Stimulated activated CD4-positive, alpha-beta T cell treated with anti-CD3 and anti-CD28 coated beads, TNF-alpha, amount 100 ng/mL, for 48 hours (primary cell): ENCODE measurements at regions not wholly inside any gene's neighbourhood (a gene's known extent, or its start where the extent isn't known, plus 50 kb on each side); places are given as distances from the start of the nearest gene placed in this dataset.

Experiments used
- DNase-seq, 3 donors: peaks; one replicate each; pipeline ENCODE4 v3.0.0-alpha.2; 2020; ENCODE audit warnings: low read depth in 3 of 3

DNA sequence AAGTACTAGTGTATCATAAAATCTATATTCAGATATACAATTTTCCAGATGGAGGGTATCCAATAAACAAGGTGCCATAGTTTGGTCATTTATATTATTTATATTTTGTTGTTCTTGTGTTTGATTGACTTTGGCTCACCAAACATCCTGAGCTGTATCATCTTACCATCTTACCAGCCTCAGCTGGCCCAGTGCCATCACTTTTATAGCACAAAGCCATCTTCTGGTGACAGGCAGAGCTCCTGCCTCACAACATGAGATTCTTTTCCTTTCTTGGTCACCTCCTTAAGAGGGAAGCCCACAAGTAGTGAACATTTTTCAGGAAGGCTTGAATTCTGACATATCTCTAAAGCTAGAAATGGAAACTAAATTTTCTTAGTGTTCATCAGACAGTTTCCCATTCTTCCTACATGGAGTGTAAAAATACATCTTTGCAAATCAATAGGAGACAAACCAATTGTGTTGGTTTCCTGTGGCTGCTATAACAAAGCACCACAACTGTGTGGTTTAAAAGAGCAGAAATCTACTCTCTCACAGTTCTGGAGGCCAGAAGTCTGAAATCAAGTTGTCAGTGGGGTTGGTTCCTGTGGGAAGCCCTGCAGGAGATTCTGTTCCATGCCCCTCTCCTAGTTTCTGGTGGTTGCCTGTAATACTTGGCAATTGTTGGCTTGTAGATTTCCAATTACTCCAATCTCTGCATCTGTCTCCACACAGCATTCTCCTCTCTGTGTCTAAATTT lies 341.8 kb downstream of the MAN2A1 start:
- no peak for DNase-seq

DNA sequence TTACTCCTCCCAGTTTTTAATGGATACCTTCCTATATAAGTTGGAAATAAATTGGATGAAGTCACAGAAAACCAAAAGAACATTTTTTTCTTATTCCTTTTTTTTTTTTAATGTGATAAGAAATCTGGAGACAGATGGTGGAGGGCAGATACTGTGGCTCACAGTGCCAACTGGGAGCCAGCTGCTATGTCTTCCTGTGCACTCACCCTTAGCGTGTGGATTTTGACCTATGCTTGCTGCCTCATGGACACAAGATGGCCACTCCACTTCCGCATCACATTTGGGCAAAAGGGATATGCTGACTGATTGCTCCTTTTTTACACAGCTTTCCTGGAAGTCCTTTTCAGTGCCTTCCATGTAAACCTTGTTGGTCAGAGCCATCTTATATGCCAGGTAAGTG lies 342.6 kb downstream of the MAN2A1 start:
- no peak for DNase-seq

DNA sequence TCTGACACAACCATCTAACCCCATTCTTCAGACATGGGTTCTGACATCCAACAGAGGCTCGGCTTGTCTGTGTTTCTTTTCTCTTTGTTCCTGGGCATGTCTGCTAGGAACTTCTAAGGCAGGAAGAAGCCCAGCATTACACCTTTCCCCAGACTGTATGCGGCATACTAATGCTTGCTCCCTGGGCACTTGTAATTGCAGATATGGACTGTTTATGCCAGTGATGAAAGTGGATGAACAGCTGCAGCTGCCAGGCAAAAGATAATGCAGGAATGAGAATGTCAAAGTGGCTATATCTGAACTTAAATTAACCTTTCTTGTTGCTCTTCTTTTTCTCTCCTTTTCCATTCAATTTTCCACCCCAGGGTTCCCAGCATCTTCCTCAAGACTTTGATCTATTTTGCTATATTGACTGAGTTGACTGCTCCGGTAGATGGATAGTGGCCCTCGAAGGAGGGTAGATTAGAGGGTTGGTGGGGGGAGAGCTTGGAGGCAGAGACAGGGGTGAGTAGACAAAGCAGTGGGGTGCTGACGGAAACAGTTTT lies 344.4 kb downstream of the MAN2A1 start:
- no peak for DNase-seq

DNA sequence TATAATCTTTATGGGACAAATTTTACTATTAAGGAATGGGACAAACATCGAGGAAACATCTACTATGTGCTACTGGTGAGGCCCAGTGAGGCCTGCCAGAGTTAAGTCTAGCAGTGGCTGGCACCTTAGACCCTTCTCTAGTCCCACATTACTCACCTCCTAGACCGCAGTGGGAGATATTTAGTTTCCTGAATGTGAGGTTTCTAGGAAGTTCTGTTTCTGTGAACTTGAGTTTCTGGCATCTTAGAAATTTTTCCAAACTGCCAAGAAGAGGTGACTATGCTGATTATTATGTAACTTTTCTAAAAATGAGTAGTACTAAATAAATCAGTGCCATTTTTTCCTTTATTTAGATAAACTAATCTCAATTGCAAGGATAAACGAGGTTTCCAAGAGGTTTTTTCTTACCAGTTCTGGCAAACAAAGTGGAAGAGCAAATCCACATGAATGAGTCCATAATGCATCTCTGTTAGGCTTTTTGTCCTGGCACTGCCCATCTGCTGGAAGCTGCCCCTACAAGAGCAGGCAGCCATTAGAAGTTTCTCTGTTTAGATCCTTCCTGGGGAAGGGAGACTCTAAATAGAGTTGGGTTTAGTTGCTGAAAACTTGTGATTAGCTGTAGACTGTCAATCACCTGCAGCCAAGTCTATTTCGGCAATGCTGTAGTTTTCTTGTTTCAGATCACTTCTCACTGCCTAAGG lies 348.7 kb downstream of the MAN2A1 start:
- no peak for DNase-seq

DNA sequence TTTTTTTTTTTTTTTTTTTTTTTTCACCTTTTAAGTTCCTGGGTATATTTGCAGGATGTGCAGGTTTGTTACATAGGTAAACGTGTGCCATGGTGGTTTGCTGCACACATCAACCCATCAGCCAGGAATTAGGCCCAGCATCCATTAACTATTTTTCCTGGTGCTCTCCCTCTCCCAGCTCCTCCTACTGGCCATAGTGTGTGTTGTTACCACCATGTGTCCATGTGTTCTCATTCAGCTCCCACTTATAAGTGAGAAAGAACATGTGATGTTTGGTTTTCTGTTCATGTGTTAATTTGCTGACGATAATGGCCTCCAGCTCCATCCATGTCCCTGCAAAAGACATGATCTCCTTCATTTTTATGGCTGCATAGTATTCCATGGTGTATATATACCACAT lies 350.5 kb downstream of the MAN2A1 start:
- DNase-seq: no peak

DNA sequence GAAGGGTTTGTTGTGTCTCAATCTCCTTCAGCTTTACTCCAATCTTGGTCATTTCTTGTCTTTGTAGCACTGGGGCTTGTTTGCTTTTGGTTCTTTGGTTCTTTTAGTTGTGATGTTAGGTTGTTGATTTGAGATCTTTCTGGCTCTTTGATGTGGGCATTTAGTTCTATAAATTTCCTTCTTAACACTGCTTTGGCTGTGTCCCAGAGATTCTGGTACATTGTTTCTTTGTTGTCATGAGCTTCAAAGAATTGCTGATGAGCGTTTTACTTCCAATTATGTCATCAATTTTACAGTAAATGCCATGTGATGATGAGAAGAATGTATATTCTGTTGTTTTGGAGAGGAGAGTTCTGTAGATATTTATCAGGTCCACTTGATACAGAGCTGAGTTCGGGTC lies 353.3 kb downstream of the MAN2A1 start:
- no peak for DNase-seq

DNA sequence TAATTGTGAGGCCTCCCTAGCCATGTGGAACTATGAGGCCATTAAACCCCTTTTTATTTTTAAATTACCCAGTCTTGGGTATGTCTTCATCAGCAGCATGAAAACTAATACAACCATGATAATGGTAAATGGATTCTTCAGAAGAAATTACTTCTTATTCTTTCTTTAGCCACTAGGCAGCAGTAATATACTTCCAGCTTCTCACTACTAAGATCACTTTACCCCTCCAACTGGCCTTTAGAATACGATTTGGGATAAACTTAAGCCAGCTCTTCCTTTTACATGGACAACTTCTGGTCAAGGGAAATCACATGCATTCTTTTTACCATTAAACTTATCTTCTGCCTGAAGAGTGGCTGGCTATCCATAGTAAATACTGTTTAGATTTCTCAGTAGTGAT lies 355.4 kb downstream of the MAN2A1 start:
- no peak for DNase-seq

DNA sequence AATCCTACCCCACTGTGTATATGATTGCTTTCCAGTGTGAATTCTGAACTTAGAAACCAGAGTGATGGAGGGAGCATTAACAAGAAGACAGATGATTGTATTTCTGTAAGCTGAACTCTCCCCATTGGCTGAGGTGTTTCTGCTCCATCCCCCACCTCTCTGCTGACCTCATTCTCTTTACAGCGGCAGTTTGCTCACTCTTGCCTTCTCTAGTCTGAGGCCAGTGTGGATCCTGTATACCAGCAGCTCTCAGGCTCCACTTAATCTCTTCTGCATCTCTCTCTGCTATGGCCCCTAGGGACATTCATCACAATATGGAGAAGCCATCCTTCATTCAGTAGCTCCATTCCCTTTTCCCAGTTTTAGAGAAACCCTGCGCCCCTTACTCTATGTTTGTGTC lies 358.8 kb downstream of the MAN2A1 start:
- DNase-seq: no peak

DNA sequence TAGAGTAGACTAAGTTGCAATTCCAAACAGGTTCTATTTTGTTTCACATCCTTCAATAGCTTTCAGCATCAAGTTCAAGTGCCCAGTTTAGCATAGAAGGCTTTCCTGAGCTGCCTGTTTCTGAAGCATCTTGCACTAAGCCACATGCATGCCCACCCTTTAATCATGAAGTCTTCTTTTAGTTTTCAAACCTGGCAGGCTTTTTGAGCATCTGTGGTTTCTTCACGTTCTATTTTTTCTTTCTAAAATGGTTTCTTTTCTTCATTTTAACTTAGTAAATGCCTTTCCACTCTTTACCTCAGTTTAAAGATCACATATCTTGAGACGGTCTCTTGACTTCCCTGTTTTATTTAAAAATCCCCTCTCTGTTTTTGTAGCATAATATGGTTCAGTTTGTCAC lies 360.1 kb downstream of the MAN2A1 start:
- no peak for DNase-seq

DNA sequence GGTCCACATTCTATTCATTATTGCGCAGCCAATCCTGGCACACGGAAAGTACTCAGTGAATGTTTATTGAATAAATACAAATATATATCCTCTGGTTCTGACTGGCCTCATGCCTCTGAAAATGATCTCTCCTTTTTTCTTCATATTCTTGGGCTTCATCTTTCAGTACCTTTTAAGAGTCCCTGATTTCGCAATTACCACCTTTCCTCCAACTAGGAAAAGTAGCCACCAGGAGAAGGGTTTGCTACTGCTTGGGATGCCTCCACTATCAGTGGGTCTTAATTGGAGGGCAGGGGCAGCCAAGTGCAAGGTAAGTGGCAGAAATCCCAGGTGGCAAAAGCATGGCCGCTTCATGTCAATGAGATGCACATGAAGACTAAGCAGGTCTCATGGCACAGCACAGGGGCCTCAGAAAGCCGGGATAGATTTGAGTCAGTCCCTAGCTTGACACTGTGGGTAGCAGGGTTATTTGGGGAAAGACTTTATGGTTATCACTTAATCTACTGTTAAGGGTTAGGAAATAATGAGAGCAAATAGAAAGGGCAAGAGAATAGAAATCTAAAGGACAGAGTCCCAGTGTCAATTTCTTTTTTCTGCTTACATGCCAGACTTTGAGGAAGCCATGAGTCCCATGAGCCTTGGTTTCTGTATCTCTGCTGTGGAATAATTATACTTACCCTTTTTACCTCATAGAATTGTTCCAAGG lies 361.1 kb downstream of the MAN2A1 start:
- no peak for DNase-seq

DNA sequence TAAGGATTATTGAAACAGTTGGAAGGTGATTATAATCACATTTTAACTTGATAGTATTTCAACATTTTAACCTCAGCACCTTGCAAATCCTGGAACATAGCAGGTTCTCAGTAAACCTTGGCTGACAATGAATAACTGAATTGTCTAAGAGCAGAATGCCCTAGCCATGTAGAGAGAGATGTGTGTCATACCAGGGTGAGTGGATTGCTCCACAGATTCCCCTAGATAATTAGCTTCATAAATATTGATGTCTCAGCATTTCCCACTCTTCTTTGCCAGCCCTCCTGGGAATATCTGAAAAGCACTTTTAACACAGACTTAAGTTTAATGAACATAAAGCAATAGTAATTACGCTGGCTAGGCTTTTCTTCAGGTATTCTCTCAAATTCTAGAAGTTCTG lies 363.5 kb downstream of the MAN2A1 start:
- no peak for DNase-seq

DNA sequence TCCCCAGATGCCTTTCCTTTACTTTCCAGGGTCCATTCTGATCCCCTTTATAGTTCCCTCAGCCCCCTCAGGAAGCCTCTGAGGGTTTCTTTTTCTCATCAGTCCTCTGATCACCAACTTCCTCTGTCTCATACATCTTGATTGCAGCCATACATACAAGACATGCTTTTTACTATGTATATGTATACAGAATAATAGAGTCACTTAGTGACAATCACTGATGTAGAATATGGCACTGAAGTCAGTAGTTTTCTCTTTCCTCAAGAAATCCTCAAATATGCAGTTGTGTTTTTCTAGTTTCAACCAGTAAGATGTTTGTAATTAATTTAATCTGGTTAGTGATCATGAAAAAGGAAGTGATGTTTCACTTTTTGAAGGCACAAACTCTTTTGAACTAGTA lies 364.1 kb downstream of the MAN2A1 start:
- DNase-seq: no peak

DNA sequence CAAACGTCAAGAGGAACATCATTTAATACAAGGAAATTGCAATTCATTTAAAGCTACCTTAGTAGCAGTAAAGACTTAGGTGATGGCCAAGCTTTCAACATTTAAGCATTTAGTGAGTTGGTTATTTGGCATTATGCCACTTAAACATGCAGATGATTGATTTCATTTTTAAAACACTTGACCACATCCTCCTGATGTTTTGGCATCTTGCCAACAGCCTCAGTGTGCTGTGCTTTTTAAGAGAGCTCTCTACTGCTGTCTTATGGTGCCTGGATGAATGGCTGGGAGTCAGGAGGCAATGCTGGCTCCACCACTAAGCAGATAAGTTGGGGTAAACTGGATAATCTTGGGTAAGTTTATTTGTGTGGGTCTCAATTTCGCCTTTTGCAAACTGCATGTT lies 364.5 kb downstream of the MAN2A1 start:
- peak; percentile 27 to 55 (median 51) for DNase-seq

DNA sequence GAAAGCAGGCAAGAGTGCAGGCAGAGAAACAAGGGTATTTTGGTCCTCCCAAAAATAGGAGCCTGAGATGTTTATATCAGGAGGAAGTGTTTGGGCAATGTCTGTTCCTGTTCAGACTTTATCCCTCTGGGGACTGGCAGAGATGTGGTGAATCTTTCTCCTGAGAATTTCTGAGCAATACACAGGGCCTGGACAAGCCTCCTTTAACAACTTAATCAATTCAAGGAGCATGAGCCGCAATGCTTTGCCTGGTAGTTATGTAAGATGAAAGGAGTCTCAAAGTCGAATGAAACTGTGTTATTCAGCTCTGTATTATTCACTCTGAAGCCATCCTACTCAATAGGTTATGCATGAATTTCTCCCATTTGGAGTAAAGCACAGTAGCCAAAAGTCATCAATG lies 365.6 kb downstream of the MAN2A1 start:
- DNase-seq: no peak

DNA sequence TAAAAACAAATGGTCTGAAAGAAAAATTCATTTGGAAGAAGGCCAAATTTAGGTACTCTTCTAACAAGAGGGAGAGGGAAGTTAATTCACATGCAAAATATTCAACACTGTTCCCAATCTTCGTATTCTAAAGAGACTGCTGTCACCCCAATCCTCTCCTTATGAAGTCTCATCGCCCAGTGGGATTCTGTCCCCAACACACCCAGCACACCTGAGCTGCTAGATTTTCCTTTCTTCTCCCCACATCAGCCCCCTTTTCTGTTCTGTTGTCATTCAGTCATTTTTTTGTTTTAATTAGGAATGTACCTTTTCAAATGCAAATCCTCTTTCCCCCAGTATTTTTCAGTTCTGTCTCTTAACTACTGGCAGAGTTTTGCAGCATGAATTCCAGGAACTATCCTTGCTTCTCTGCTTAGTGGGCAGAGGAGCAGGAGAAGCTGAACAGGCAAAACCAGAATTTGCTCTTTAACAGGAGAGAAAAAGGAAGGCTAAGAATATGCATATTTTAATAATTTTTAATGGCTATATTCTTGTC lies 366.9 kb downstream of the MAN2A1 start:
- no peak for DNase-seq

DNA sequence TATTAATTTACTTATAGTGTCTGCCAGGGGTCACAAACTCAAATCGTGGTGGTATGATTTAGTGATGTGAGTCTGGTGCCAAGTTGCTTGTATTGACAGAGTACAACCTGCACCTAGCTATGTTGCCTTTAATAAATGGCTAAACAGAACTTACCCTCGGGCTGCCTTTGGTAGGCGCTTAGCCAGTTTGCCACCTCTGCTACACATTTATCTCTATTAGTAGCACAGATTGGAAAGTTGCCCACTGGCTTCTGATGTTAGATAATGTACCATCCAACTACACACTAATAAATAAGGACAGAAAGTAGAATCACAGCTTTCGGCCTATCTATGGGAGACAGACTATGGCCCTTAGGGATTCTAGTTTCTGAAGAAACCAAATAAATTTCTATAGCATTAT lies 368.4 kb downstream of the MAN2A1 start:
- DNase-seq: no peak

DNA sequence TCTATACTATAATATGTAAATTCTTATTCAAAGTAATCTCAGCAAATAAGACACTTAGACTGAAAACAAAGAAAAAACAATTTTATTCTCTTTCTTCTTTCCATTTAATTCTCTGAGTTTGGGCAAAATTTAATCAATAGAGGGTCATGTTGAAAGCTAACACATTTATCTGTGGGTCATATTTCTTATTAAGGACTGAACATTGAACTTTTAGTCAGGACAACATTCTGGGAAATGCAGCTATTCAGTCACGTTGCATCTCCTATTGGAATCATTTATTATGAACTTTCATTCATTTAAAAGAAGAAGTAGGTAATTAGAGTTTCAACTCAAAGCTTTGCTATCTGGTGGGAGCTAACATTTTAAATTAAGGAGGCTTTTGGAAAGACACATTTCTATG lies 372.5 kb downstream of the MAN2A1 start:
- DNase-seq: no peak

DNA sequence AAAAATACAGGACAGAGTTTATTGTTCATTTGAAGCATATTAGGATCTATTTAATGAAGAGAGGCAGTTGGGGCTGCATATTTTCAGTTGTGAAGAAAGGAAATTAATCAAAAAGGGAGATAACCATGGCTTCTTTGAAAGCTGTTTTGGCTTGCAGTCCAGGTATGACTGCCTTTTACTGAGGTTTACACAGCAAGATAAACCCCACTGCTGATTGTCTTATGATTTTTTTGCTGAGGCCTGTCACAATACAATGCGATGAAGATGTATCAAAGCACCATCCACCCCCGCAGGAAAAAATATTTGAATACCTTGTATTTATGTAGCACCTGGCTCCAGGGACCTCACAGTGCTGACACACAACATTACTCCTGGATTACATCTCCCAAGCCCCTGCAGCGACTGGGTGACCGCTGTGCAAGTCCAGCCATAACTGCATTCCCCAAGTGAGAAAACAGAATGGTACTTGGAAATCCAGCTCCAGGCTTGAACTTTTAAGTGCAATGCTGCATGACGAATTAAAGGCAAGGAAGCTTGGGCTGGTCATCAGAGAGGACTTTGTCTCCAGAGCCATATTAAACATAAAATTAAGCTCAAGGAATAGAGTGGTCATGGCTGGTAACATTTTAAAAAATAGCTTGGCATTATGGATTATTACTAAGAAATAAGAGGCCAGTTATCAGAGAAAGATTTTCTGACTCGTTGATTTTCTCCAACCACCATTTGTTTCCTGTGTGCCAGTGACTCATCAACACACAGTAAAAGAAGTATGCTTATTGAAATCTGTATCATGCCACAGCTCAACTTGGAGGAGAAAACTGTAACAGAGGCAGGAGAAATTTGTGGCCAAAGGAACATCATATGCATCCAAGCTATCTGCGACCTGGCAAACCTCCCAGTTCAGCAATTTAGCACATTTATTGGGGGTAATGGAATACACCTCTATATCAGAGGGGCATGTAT lies 374.2 kb downstream of the MAN2A1 start:
- DNase-seq: no peak

DNA sequence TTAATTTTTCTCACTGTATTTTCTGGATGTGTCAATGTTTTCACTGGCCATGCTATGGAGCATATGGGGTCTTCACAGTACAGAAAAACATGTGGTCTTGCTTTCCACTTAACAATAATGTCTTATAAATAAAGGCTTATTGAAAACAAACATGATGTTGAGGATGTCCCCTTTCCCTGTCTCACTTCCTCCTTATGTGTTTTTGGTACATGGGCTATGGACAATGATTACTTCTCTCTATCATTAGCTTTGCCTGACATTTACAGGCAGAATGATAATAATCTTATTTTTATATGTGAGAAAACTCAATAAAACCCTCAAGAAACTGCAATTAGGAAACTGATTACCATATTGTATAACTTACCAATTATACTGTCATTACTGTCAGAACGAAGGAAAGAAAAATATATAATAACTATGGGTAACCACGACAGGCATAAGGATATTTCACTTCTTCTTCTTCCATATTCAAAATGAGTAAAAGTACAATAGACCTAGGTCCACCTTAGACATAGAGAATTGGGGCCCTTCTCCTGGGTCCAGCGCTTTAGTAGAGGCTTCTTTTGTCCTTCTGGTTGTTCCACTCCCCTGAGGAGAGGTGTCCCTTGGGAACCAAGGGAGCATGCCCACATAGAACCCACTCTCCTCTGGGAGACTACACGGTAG lies 375.0 kb downstream of the MAN2A1 start:
- no peak for DNase-seq

DNA sequence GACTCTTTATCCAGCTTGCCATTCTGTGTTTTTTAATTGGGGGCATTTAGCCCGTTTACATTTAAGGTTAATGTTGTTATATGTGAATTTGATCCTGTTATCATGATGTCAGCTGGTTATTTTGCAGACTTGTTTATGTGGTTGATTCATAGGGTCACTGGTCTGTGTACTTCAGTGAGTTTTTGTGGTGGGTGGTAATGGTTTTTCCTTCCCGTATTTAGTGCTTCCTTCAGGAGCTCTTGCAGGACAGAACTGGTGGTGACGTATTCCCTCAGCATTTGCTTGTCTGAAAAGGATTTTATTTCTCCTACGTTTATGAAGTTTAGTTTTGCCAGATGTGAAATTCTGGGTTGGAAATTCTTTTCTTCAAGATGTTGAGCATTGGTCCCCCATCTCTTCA lies 381.1 kb downstream of the MAN2A1 start:
- DNase-seq: no peak

DNA sequence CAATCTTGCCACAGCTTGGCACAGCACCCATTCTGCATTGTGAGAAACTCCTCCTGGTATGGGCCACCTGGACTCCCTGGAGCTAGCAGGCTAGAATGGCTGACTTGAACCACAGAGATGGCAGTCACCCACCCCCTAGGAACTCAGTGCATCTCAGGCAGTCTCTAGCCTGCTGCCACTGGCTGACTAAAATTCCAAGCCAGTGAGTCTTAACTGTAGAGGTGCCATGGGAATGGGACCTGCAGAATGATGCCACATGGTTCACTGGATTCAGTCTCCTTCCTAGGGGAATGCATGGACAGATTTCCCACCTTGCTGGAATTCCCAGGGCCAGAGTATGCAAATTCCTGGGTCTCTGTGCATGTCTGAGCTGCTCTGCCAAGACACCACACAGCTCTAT lies 382.9 kb downstream of the MAN2A1 start:
- no peak for DNase-seq
